Lower leg skin (tissue), 3 donors: ENCODE measurements at regions not wholly inside any gene's neighbourhood (a gene's known extent, or its start where the extent isn't known, plus 50 kb on each side); places are given as distances from the start of the nearest gene placed in this dataset.
"Not testable (repeated sequence)": the region's sequence is repeated elsewhere in the genome, so short reads cannot be mapped to it uniquely, and the experiment has no call there.

Source experiments
- DNase-seq, 2 donors: peaks; one replicate each; pipeline ENCODE4 v3.0.0-alpha.2; 2019; ENCODE audit warnings: low spot score in 2 of 2
- H3K4me3 ChIP-seq: fragments of 200-600 bp; sonication (generic); 2 replicates; pipeline ENCODE4 v1.5.1; 2017; ENCODE audit warnings: mild to moderate bottlenecking, low read depth; ENCODE audit not compliant: poor library complexity, severe bottlenecking
- WGBS, 2 donors: methylation state at CpG; one replicate each; pipeline ENCODE4 v1.1.5; 2018; 5-methylcytosine and 5-hydroxymethylcytosine counted together
- intact Hi-C: fragments of 100-400 bp; cut with DNase I; formaldehyde crosslinking; loops from one replicate; pipeline ENCODE4 v1.15.0; 2023; ENCODE audit warnings: low total_unique reads

DNA sequence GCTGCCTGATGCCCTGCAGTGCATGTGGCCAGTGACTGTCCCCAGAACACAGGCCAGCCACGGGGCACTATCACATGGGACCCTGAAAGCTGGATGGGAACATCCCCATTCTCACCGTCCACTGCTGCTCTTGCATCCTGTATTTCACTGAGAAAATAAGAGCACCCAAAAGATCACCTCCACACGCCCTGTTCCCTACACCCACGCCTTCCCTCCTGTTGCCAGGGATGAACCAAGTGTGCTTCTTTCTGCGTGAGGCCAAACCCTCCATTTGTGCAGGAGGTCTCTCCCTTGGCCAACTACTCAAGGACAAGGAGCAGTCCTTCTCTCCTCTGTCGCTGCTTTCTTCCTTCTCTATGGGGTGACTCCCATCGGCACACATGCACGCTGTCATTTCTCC is 118.3 kb downstream of the LRRC37A3 start:
- H3K4me3 ChIP-seq, intact Hi-C loops, DNase-seq: not testable (repeated sequence)
- 84 to 85% methylated on average over 7 of the region's 8 CpGs for WGBS, 2 donors

DNA sequence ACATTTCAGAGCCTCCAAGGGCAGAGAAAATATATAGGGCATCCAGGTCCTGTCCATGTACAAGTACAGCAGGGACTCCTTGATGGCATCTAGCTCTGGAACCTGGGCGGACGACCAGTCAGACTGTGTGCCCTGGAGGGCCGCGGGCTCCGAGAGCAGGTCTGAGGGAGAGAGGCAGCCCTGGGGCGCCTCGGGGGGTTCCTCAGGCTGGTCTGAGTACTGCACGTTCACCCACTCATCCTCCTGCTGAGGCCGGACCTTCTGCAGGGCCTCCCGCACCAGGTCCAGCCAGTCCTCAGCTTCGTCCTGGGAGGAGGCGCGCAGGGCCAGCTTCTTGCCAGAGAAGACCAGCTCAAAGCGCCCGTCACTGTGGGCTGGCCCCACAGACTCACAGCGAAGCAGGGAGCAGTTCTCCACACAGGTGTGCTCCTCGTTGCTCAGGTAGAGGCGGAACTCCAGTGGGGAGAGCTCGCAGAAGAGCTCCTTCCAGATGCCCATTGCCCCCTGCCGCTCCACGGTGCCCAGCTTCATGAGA is 118.8 kb downstream of the LRRC37A3 start:
- H3K4me3 ChIP-seq, intact Hi-C loops, DNase-seq: not testable (repeated sequence)
- 89 to 92% methylated on average over 11 to 16 of the region's 21 CpGs for WGBS, 2 donors

GRCh38 chr17:64799543-64800188 is 119.6 kb downstream of the LRRC37A3 start:
- 61% methylated on average over 6 to 7 of the region's 13 CpGs for WGBS, 2 donors
- intact Hi-C loops, DNase-seq, H3K4me3 ChIP-seq: not testable (repeated sequence)

GRCh38 chr17:64798961-64799360 is 120.3 kb downstream of the LRRC37A3 start:
- H3K4me3 ChIP-seq, intact Hi-C loops, DNase-seq: not testable (repeated sequence)
- 50 to 69% methylated on average over 1 of the region's 1 CpG for WGBS, 2 donors

DNA sequence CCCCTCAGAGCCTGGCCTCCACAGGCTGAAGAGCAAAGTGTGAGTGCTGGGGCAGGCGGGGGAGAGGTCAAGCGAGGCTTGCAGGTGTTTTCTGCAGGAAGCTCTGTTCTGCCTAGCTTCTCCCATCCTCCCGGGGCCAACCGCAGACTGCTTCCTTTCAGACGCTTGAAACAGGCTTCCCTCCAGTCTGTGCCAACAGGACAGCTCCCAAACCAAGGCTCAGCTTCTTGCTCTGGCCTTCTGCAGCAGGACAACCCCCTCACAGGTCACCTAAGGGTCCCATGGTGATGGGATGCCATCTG is 120.8 kb downstream of the LRRC37A3 start:
- intact Hi-C loops, H3K4me3 ChIP-seq, DNase-seq: not testable (repeated sequence)
- 44 to 63% methylated on average over 3 to 4 of the region's 5 CpGs for WGBS, 2 donors

DNA sequence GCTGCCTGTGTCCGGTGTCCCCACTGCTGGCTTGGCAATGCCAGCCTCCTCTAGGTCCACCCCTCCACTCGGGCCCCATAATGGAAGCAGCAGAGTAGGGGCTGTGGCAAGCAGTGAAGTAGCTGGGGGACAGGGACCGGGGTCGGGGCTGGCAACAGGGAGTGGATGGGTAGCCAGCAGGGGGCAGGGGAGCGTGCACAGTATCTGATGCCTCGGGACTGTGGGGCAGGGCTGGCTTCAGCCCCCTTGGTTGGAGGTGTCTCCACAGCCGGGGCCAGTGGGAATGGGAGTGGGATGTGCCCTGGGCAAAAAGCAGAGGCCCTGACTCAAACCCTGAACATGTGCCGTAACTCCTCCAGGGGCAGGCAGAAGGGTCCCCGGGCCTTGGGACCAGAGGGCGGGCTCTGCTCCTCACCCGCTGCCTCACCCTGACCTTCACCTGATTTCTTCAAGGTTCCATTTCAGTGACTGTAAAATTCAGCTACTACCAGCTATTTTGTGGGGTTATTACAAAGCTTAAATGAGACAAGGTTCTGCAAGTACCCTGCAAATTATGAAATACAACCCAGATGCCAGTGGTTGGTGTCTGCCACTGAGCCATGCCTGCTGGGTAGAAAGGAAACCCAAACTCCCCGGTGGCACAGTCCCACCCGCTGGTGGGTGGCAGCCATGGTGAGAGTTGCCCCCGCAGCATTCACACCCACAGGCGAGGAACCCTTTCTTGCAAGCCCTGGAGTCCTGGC is 121.4 kb downstream of the LRRC37A3 start:
- 85 to 88% methylated on average over 10 to 11 of the region's 15 CpGs for WGBS, 2 donors
- intact Hi-C loops, H3K4me3 ChIP-seq, DNase-seq: not testable (repeated sequence)

- intact Hi-C loops, DNase-seq, H3K4me3 ChIP-seq: not testable (repeated sequence)
- WGBS, 2 donors: 38% methylated on average over 1 of the region's 1 CpG; no CpG with 5 or more reads in 1 of the 2 donors
Measured at GRCh38 chr17:64795342-64795741, 123.9 kb downstream of the LRRC37A3 start.

- 61 to 65% methylated on average over 16 of the region's 16 CpGs for WGBS, 2 donors
- H3K4me3 ChIP-seq, DNase-seq, intact Hi-C loops: not testable (repeated sequence)
Measured at GRCh38 chr17:64794548-64795274, 124.6 kb downstream of the LRRC37A3 start.

DNA sequence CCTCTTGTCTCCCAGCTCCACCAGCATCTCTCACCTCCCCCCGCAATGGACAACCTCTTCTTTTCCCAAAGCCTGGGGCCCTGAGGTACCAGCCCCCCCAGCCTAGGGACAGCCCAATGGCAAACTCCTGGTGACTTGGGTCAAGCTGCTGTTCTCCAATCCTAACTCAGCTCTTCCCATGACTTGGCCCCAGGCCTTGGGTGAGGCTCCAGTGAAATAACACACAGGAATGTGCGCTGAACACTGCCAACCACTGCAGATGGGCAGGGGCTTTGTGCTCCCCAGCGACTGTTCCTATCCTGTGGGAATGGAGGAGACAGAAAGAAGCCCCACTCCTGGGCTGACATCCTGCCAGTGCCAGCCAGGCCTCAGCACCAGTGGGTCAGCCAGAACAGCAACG is 125.2 kb downstream of the LRRC37A3 start:
- WGBS, 2 donors: 34 to 44% methylated on average over 4 of the region's 4 CpGs
- H3K4me3 ChIP-seq, DNase-seq, intact Hi-C loops: not testable (repeated sequence)

DNA sequence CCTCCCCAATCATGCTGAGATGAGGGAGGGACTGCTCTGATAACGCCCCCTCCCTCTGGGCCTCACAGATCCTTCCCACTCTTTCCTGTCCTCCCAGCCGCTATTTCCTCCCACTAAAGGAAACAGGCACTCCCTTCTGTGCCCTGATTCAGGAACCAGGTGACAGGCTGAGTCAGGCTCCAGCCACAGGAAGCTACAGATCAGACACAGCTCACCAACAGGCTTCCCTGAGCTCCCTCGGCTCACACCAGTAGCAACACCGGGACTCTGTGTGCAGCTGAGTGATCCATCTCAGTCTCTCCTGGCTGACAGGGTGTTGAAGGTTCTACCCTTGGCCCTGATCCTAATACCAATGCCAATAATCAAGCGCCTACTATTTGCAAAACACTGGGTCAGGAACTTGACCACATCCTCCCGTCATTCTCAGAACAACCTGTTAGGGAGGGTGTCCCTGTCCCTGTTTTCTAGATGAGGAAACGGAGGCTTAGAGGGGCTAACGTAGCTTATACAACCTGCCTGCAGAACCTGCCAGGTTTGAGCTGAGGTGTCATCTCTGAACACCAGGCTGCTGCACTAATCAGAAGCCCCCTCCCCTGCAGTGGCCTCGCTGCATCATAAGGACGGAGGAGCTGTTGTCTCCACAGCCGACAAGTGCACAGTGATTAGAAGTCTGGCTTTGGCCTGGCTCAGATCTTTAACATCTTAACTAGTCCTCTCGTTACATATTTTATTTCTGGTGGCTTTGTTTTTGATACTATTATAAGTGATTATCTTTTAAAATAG is 126.3 kb downstream of the LRRC37A3 start:
- intact Hi-C loops, H3K4me3 ChIP-seq: not testable (repeated sequence)
- DNase-seq: peak in 1 of 2 donors; percentile 88
- 47 to 52% methylated on average over 12 of the region's 12 CpGs for WGBS, 2 donors

GRCh38 chr17:64792276-64792675 is 127.0 kb downstream of the LRRC37A3 start:
- intact Hi-C loops, H3K4me3 ChIP-seq: not testable (repeated sequence)
- 78 to 82% methylated on average over 4 to 10 of the region's 12 CpGs for WGBS, 2 donors
- DNase-seq: peak in 1 of 2 donors; percentile 77

DNA sequence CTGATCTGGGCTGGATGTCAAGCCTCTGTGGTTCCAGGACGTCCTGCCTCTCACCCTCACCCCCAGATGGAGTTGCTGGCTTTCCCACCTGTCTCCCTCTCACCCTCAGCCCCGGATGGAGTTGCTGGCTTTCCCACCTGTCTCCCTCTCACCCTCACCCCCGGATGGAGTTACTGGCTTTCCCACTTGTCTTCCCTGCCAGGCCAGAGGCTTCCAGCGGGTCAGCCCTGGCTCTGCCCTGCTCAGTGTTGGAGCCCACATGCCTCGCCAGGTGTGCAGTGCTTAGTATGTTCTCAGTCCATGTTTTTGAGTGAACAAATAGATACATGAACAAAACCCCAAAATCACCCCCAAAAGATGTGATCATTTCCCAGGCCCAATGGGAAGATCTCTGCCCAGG is 127.6 kb downstream of the LRRC37A3 start:
- peak in 1 of 2 donors; percentile 83 for DNase-seq
- intact Hi-C loops, H3K4me3 ChIP-seq: not testable (repeated sequence)
- WGBS, 2 donors: 80 to 82% methylated on average over 3 to 4 of the region's 5 CpGs

DNA sequence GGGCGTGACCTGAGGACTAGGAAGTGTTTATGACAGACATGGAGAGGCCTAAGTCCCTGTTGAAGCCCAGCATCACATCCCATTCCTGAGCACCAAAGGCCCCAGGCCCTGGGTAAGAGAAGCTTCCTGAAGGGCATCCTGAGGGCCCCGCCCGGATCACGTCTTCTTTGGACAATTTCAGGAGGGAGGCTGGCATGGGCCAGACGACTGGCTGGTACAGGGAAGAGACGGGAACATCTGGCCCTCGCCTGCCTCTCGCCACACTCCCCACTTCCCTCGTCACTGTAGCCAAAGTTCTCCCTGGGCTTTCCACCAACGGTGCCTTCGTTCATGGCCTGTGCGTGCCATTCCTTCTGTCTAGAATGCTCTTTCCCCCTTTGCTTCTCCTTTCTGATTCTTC is 128.1 kb downstream of the LRRC37A3 start:
- H3K4me3 ChIP-seq, DNase-seq, intact Hi-C loops: not testable (repeated sequence)
- WGBS, 2 donors: 82 to 84% methylated on average over 11 to 12 of the region's 12 CpGs

- intact Hi-C loops, H3K4me3 ChIP-seq: not testable (repeated sequence)
- WGBS, 2 donors: 68 to 77% methylated on average over 3 to 4 of the region's 5 CpGs
- DNase-seq: peak in 1 of 2 donors; percentile 68
Measured at GRCh38 chr17:64790690-64791089, 128.6 kb upstream of the SMURF2 start.
